NCI-H1436 treated with DMSO at 0.1 percent for 48 hours (cell line): ENCODE measurements at regions not wholly inside any gene's neighbourhood (a gene's known extent, or its start where the extent isn't known, plus 50 kb on each side); places are given as distances from the start of the nearest gene placed in this dataset.

Experiments used
- DNase-seq: peaks from one replicate; lab custom pipeline; 2025; lab: John Stamatoyannopoulos, UW

DNA sequence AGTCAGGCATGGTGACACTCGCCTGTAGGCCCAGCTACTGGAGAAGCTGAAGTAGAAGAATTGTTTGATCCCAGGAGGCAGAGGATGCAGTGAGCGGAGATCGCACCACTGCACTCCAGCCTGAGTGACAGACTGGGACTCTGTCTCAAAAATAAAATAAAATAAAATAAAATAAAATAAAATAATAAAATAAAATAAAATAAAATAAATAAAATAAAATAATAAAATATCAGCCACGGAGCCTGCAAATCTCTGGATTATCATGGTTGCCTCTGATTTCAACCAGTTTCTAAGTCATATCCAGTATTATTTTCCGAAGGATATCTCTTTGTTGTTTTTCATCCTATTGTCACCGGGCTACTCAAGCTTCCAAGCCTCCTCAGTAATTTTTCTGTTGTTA is 51.7 kb upstream of the FZD8 start:
- DNase-seq: no peak
